ENCODE measurements at regions not wholly inside any gene's neighbourhood (a gene's known extent, or its start where the extent isn't known, plus 50 kb on each side); places are given as distances from the start of the nearest gene placed in this dataset.
"Not testable (repeated sequence)": the region's sequence is repeated elsewhere in the genome, so short reads cannot be mapped to it uniquely, and the experiment has no call there.

DNA sequence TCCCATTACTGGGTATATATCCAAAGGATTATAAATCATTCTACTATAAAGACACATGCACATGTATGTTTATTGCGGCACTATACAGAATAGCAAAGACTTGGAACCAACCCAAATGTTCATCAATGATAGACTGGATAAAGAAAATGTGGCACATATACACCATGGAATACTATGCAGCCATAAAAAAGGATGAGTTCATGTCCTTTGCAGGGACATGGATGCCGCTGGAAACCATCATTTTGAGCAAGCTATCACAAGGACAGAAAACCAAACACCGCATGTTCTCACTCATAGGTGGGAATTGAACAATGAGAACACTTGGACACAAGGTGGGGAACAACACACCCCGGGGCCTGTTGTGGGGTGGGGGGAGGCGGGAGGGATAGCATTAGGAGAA lies 57.0 kb upstream of the NEUROD1 start:
- DNase-seq = not testable (repeated sequence)

DNA sequence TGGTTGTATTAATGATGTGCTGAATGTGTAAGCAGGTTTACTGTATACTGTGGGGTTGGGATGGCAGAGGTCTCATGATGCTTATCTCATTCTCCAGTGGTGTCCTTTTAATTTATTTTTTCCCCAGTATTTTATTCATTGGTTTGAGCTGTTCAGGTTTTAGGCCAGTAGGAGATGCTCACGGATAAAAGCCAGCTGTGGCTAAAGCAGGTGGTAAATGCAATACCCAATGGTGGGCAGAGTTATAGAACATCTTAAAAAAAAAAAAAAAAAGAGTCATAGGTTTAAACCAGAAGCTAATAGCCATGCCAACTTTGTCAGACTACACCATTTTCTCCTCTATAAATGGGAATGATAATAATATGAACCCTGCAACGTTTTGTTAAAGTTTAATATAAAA lies 57.8 kb upstream of the NEUROD1 start:
- no peak for DNase-seq

DNA sequence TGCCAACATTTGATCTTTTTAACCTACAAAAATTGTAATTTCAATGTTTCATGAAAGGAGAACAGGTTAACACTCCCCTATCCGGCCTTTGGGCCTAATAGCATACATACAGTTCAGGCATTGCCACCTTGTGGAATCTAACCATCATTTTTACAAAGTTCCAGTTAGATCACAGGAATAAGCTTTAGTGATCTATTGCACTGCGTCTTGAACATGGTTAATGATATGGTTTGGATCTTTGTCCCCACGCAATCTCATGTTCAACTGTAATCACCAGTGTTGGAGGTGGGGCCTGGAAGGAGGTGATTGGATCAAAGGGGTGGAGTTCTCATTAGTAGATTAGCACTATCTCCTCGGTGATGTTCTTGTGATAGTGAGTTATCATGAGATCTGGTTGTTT lies 58.2 kb upstream of the NEUROD1 start:
- DNase-seq = no peak

DNA sequence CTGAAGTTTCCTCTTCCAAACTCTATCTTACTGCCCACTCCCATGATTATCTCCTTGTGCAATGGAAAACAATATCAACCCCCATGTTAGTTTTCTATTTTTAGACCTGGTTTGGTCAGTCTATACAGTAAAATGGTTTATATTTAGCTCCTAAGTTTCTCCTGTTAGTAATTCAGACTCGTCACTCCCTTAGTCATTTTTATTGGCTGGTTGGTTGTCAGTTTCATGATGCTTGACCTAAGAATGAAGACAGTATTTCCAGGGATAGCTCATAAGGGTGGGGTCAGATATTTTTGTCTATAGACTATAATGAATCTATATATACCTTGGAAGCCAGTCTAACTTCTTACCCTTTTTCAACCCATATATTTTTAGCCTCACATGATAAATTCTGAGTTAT lies 61.4 kb upstream of the NEUROD1 start:
- no peak for DNase-seq

DNA sequence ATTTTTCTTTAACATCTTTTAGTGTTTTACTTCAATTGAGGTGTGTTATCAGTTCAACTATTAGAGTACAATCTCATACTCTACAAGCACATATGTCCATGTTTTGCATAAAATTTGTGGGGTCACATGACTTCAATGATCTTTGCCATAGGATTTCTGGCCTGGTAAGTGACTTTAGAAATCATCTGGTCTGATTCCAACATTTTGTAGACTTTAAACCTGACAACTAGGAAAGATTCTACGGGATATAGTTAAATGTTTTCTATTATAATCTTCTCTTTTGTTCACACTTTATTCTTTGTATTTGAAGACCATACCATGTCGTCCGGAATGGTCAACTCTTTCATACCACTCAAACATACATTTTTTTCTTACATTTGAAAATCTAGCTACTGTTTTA lies 62.0 kb upstream of the NEUROD1 start:
- no peak for DNase-seq

DNA sequence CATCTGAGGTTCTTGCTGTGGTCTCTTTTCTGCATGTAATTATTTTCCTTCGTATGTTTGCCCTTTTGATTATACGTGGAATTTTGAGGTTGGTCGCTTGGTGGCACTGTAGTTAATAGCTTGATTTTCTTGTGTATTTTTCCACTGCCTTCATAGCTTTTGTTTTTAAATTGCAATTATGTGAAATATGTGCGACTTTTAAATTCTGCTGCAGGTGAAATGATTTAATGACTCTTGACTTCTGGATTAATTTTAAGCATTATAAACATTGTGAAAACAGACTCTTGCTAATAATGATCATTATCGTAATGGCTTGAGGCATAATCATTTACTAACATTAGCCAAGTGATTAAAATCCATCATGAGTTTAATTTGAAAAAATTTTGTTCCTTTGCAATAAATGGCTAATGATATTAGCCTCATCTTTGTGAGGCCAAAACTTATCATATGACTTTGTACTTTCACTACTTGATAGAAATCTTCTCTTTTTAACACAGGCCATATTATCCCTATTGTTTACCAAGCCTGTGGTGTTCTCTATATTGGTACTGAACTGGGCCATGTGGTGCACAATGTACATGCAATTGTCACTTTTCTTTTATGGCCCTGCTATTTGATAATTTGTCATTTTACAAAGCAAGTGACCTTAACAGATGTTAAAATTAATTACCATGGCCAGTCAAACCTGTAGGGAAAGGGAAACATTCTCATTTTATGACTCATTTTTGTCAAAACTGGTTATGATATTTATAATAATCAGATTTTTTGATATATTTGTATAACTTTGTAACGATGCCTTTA lies 62.8 kb upstream of the NEUROD1 start:
- DNase-seq = peak; percentile 6

DNA sequence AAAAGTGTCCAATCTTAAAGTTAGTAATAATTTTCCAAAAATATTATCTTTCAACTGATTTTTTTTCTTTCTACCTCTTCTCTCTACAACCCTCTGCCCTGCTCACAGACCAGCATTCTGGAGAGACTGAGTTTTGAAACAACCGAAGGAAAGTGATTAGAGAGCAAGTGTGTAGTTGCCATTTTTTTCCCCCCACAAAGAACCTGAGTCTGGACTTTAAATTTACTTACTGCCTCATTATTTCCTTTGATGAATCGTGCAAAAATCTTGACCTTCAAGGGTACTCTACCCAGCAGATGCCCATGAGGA lies 63.4 kb upstream of the NEUROD1 start:
- DNase-seq = no peak

DNA sequence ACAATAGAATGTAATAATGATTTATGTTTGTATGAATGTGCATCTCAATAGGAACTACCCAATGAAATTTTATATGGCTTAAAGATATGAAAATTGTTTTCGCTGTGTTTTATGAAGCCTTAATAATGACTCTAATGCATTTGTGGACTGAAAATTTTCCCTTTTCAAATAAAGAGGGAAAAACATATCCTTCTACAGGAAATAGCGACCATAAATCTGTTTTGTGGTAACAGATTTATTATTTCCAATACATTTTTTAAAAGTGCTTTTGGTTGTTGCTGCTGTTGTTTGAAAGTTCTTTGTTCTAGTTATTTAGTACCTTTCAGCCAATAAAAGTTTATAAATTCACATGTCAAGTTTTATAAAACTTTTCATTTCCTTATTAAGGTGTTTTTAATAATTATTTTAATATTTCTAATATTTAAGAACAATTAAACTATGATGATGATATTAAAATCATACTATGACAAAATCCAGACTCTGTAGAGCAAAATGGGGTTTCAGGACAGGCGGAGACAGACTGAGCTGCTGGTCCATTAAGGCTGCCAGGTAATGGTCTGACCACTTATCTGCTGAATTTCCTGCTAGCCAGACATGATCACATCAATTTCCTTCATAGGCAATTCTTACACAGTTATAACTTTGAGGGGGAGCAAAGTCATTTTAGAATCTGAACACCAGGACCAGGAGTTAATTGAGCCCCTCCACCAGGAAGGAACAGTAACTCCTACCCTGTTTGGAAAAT lies 65.7 kb upstream of the NEUROD1 start:
- no peak for DNase-seq

DNA sequence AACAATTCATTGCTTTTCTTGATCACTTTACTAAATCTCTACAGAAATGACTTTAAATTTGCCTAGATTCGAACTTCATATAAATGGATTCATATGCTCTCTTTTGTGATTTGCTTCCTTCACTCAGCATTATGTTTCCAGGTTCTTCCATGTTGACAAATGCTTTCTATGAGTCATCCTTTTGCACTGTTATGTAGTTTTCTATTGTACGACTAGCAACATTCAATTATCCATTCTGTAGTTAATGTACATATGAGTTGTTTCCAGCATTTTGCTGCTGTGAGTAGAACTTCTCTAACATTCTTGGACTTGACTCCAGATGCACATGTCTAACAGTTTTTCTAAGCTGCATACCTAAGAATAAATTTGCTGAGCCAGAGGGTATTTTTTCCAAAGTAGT lies 66.5 kb upstream of the NEUROD1 start:
- DNase-seq = no peak

DNA sequence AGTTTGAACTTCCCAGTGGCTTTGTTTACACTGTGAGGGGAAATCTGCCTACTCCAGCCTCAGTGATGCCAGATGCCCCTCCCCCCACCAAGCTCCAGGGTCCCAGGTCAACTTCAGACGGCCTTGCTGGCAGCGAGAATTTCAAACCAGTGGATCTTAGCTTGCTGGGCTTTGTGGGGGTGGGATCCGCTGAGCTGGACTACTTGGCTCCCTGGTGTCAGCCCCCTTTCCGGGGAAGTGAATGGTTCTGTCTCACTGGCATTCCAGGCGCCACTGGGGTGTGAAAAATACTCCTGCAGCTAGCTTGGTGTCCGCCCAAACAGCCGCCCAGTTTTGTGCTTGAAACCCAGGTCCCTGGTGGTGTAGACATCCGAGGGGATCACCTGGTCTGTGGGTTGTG lies 70.0 kb upstream of the NEUROD1 start:
- DNase-seq = no peak

DNA sequence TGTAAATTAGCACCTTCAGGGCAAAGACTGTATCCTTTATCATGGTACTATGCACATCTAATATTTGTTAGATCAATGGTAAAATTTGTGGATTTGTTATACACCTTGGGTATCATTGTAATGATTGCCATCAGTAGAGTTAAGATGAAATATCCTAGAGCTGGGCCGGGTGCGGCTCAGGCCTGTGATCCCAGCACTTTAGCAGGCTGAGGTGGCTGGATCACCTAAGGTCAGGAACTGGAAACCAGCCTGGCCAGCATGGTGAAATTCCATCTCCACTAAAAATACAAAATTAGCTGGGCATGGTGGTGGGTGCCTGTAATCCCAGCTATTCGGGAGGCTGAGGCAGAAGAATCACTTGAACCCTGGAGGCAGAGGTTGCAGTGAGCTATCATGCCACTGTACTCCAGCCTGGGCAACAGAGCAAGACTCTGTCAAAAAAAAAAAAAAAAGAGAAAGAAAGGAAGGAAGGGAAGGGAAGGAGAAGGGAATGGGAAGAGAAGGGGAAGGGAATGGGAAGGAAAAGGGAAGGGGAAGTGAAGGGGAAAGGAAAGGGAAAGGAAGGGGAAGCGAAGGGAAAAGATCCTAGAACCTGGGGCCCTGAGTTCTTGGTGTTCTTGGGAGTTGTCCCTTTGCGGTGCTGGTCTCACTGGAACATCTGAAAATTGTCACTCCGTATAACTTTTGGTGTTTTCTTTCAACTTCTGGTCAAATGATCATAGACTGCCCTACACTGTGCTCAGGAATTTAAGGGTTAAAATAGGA lies 71.1 kb upstream of the NEUROD1 start:
- no peak for DNase-seq

DNA sequence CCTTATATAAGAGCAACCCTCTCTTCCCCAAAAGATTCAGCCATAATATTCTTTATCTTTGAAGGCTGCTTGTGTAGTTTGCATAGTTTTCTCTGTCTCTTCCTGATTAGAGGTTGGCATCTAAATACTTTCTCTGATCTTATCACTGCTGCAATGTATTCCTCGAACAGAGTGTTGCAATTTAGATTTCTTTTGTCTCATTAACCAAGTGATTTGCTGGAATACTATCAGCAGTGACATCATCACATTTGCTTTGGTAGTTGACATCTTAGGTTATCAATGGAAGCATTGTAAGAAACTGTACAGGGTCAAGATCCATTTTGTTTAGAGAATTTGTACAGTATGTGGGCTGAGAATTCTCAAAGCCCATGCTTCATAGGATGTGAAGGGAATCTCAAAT lies 72.0 kb upstream of the NEUROD1 start:
- no peak for DNase-seq

DNA sequence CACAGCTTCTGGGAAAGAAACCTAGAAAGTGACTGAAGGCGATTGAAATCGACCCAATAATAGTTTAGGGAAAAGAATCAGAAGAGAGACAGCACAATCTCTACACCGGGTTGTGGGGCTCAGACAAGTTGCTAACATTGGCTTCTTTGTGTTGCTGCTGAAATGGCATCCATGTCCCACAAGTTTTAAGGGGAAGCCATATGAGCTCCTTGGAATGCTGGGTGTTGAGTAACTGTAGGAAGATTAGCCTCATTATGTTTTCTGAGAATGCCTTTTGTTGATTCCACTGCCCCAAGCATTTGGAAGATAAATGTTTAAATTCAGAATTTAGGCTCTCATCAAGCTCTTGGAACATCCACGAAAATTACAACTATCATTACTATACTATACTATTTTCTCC lies 73.4 kb upstream of the NEUROD1 start:
- no peak for DNase-seq

DNA sequence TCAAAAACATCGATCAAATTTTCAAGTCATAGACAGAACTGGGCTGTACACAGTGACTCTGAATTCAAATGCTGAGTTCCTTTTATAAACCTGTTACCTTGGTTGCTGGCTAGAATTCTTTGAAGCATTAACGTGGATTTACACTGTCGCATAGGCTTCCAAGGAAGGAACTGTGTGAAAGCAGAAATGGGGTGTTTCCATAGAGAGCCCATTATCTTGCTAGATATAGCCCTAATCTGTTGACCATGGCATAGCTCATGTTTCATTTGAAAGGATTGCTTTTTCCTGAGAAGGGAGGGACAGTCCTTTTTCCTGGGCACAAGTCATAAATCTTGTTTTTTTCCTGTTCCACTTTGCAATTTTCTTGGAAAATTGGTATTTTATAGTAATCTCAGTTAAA lies 73.8 kb upstream of the NEUROD1 start:
- no peak for DNase-seq

DNA sequence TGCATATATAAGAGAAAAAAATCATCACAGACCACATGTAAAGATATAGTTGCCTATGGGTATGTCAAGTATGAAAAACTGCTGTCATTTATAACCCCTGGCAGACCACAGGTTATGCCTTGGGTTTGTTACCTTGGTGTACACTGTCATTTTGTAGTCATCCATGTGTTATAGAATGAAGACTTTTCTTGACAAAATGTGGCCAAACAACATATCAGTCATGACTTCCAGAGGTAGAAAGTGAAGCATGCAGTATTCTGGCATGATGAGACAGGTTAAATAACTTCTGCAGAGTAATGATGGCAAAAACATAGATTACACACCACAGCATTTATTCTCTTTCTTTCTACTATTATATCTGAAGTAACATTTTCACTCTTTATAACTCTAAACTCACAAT lies 74.9 kb upstream of the NEUROD1 start:
- no peak for DNase-seq

DNA sequence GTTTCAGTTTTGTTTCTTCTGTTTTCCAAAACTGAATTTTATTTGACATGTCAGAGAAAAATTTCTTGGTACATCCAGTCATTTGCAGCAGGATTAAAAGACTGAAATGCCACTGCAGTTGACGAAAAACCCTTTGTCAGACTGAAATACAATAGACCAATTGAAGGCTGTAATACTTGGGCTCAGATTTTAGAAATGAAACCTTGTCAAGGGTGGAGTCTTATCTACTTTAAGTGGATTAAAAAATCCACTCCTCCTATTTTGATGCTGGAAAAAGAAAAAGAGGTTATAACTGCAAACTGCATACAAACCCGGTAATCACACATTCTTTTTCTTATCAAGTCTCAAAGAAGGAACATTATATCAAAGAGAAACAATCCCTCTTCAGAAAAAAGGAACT lies 80.2 kb upstream of the NEUROD1 start:
- no peak for DNase-seq

DNA sequence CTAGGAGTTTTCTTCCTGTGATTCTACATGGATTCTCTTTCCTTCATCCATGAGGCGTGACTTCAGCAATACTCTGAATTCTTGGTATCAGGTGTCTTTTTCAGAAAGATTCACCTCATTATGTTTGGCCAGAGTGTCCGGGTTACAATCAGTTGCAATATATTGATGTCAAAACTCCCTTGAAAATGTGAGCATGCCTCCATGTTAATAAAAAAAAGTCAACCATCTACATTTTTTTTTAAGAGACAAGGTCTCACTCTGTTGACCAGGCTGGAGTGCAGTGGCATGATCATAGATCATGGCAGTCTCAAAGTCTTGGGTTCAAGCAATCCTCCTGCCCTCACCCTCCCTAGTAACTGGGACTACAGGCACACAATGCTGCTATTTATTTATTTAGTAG lies 80.9 kb upstream of the NEUROD1 start:
- no peak for DNase-seq

DNA sequence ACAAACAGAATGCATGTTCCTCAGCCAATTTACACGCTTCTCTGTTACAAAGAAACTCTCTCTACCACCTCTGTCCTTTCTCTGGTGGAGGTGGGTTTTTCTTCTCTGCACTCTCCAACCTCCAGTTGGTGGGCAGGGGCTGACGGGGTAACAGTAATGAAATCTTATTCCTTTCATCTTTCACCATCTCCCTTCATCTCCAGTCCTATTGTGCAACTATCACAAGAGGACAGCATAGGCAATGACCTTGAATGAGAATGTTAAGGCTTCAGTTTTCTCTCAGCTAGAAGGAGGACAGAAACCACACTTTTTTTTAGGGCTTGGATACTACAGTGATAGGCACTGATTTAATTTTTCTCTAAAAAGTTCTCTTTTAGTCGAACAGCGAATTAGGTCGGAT lies 81.7 kb upstream of the NEUROD1 start:
- no peak for DNase-seq

DNA sequence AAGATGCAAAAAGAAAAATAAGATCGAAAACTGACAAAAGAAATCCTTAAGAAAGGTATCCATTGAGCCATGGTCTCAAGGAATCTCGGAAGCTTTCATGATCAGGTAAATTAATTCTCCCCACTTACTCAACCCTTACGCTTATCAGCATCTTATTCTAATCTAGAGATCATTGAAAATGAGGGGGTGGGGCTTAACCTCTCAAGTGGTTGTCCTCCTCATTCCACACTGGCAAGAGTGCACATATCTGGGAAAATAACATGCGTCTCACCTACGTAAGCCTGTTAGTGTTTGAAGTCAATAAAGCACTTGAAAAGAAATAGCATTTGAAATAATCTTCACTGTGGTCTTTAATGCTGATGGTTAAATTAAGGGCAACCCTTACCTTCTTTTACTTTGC lies 82.5 kb upstream of the NEUROD1 start:
- no peak for DNase-seq

DNA sequence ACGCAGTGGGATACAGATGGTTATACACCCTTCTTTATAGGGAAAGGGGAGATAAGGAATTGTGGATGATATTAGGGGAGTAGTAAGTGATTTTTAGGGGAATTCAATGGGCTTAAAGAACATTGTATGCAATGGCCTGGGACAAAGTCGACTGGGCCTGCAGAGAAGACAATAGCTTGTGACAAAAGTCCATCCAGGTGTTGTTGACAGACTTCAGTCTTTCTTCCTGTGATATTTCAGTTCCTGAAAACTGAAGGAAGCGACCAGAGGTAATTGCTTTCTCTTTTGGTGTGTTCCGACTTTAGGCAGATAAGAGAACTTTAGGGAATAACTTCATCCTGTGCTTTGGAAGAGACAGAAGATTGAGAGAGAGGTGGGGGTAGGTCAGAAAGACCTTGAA lies 83.1 kb upstream of the NEUROD1 start:
- DNase-seq = no peak

DNA sequence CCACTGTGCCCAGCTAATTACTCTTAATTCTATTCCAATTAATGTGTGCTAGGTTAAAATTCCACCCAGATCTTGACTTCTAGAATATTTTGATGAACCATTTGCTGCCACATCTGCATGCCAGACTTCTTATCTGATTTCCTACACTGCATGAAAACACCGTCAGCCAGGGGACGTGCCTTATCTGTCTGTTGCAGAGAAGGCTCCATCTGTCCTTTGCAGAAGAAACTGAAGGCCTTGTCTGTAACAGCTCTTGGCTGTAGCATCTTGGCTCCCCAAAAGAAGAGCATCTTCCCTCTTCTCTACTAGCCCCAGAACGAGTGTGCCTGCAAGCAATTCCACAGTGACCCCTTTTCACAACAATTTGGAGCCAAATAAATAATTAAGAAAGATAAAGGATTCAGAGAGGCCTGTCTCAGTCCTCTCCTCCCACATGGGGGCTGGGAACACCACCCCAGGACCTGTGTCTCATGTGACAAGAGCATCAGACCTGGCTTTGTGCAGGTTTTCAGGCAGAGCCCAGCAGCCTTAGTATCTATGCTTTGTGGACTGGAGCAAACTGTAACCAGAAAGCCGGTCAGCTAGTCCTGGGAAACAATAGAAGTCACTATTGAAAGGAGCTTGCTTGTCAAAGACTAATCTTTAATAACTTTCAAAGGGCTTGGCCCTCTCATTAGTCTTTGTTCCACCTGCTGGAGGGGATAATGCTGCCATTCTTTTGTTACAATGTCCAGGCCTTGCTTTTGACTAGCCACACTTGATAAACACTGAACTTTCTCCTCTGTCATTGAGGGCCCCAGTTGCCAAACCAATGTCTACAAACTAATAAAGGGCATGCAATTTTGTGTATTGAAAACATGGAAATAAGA lies 84.0 kb upstream of the NEUROD1 start:
- DNase-seq = no peak

DNA sequence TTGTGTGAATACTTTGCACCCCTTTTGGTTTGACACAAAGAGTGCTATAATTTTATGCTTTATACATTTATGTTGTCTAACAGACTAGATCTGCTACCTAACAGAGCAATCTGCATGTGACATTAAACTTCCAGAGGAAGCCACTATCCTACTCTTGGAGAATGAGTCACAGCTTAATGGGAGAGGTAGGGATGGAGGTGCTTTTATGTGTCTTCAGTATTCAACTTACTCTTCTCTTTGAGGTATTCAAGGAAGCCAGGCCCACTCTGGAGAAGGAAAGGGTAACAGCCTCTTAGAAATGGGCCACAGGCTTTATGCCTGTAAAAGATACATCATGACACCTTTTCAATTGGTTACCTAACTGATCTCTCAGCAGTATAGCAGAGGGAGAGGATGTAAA lies 85.8 kb upstream of the NEUROD1 start:
- DNase-seq = no peak

DNA sequence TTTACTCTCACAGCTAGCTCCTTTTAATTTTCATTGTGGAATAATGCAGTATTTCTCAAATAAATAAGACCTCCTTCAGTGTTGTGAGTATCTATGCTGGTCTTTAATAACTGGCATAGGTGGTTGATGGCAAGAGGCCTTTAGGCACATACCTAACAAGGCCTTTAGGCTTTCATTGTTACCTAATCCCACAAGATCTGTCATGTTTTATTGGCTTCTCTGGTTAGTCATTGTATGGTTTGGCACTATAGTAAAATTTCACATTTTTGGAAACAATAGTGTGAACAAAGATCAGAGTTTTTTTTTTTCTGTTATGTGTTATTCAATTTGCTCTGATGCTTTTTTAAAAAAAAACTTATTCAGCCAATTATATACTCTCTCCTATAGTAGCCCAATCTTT lies 89.8 kb upstream of the NEUROD1 start:
- no peak for DNase-seq
